Neural progenitor cell (in vitro differentiated cells): ENCODE measurements at regions not wholly inside any gene's neighbourhood (a gene's known extent, or its start where the extent isn't known, plus 50 kb on each side); places are given as distances from the start of the nearest gene placed in this dataset.

Experiments used
- CTCF ChIP-seq: fragments of 200-600 bp; sonication (generic); IDR thresholded peaks from 2 replicates; pipeline ENCODE4 v1.5.1; 2017; ENCODE audit warnings: antibody characterized with exemption, mild to moderate bottlenecking
- EZH2 ChIP-seq: fragments of 200-600 bp; sonication (generic); IDR thresholded peaks from 2 replicates; pipeline ENCODE4 v1.6.1; 2017; ENCODE audit warnings: antibody characterized with exemption, mild to moderate bottlenecking, moderate library complexity

- TF ChIP-seq CTCF, result no peak
- no peak for TF ChIP-seq EZH2
Measured at GRCh38 chr1:59230622-59231021, 66.3 kb upstream of the FGGY start.
